RWPE1 (cell line): ENCODE measurements at regions not wholly inside any gene's neighbourhood (a gene's known extent, or its start where the extent isn't known, plus 50 kb on each side); places are given as distances from the start of the nearest gene placed in this dataset.

Experiments
- CTCF ChIA-PET: fragments of 350-600 bp; sonication (Branson Sonifier 250); formaldehyde crosslinking; extraction: SDS; loops from one replicate; lab custom pipeline; 2021; lab: Yijun Ruan, JAX
- POLR2A ChIA-PET: fragments of 400-600 bp; formaldehyde crosslinking; extraction: SDS; loops from one replicate; lab custom pipeline; 2020; ENCODE audit warnings: antibody characterized with exemption; ENCODE audit not compliant: low non-redundant PET; lab: Yijun Ruan, JAX
- DNase-seq: peaks from one replicate; pipeline ENCODE4 v3.0.0; 2012; ENCODE audit warnings: low spot score
- H3K27ac ChIP-seq: fragments of 450-650 bp; 2 replicates; pipeline ENCODE4 v1.5.1; 2017
- CTCF ChIP-seq: fragments of 450-650 bp; conservative IDR thresholded peaks from 2 replicates; pipeline ENCODE4 v1.5.1; 2017; ENCODE audit warnings: low read depth, mild to moderate bottlenecking

- no peak for TF ChIP-seq CTCF
- H3K27ac ChIP-seq, result no peak overlapping the region
- no peak for DNase-seq
- POLR2A ChIA-PET, result no interaction called here
- CTCF ChIA-PET, result no interaction called here
These were observed 1020.5 kb upstream of the AGA start for GRCh38 chr4:178462710-178463109.

GRCh38 chr4:178463747-178464146 is 1021.5 kb upstream of the AGA start:
- CTCF ChIA-PET, result no interaction called here
- TF ChIP-seq CTCF, result no peak
- POLR2A ChIA-PET, result no interaction called here

GRCh38 chr4:178470996-178471784 is 1029.0 kb upstream of the AGA start:
- H3K27ac ChIP-seq, result no peak overlapping the region
- ChIA-PET POLR2A (no interaction called here), CTCF (no interaction called here)
- DNase-seq, result no peak
- TF ChIP-seq CTCF, result no peak

More at GRCh38 chr4:178463747-178464146, 1021.5 kb upstream of the AGA start:
- no peak overlapping the region for H3K27ac ChIP-seq
- DNase-seq, result no peak

- CTCF ChIA-PET, result no interaction called here
- POLR2A ChIA-PET, result no interaction called here
- TF ChIP-seq CTCF, result no peak
- H3K27ac ChIP-seq, result no peak overlapping the region
- no peak for DNase-seq
These were observed 1029.8 kb upstream of the AGA start for GRCh38 chr4:178471994-178472393.

GRCh38 chr4:178480105-178480504 is 1037.9 kb upstream of the AGA start:
- ChIA-PET CTCF (no interaction called here), POLR2A (no interaction called here)
- no peak overlapping the region for H3K27ac ChIP-seq
- no peak for TF ChIP-seq CTCF
- DNase-seq, result no peak

- POLR2A ChIA-PET, result no interaction called here
These were observed 1038.6 kb upstream of the AGA start for GRCh38 chr4:178480881-178481280.

More at GRCh38 chr4:178480881-178481280, 1038.6 kb upstream of the AGA start:
- no peak for TF ChIP-seq CTCF
- DNase-seq, result no peak
- CTCF ChIA-PET, result interaction anchor here (0.6 to 0.7 kb wide), 2 partner anchors 157 to 304 kb away, joined by 3 to 6 read pairs; no protein-coding TSS in a partner anchor
- H3K27ac ChIP-seq, result no peak overlapping the region
